ENCODE measurements at regions not wholly inside any gene's neighbourhood (a gene's known extent, or its start where the extent isn't known, plus 50 kb on each side); places are given as distances from the start of the nearest gene placed in this dataset.

GRCh38 chr1:57850176-57850940 lies 426.5 kb upstream of the DAB1 start:
- Histone ChIP-seq H3K27ac (ENCODE audit: control insufficient read depth, insufficient read depth) (no peak overlapping the region), H3K79me2 (ENCODE audit: control insufficient read depth, insufficient read depth, low read length) (no peaks in the 10 kb centered on the region), H3K4me3 (no peak overlapping the region), H3K9ac (ENCODE audit: control insufficient read depth, insufficient read depth, low read length) (no peak overlapping the region), H3K4me2 (ENCODE audit: control insufficient read depth, insufficient read depth) (no peak overlapping the region), H3K36me3 (ENCODE audit: control insufficient read depth in 2 of 2, insufficient read depth in 2 of 2, low read length in 1 of 2) (no peaks in the 10 kb centered on the region), H2AFZ (ENCODE audit: control insufficient read depth, low read depth, low read length) (no peak overlapping the region), H3K27me3 (replicated peaks in 1 of 2; ENCODE audit: control insufficient read depth in 2 of 2, insufficient read depth in 2 of 2, low read length in 1 of 2) (no peaks in the 10 kb centered on the region), H4K20me1 (ENCODE audit: control insufficient read depth, insufficient read depth) (no peaks in the 10 kb centered on the region), H3K9me3 (replicated peaks; ENCODE audit: control insufficient read depth, insufficient read depth, low read length) (no peaks in the 10 kb centered on the region), H3K4me1 (ENCODE audit: control insufficient read depth, insufficient read depth, low read length) (no peaks in the 10 kb centered on the region)
- DNase-seq (ENCODE audit: low read depth, low spot score): no peak
- POLR2A ChIA-PET: no interaction called here
- in situ Hi-C loops (cut with MboI): no loop called here
- CTCF ChIA-PET: no interaction called here
- FAIRE-seq: no peak
- RAD21 ChIA-PET (ENCODE audit: unreplicated experiment): no interaction called here
- SMC1A ChIA-PET (ENCODE audit: uncharacterized antibody, unreplicated experiment): no interaction called here
- ATAC-seq: no peak
- intact Hi-C loops (cut with micrococcal nuclease; ENCODE audit: unreplicated experiment): no loop called here
- TF ChIP-seq KAT2A (conservative IDR thresholded peaks at IDR 0.05; ENCODE audit: control insufficient read depth, low read depth, low read length) (no peak), IRF3 (IDR thresholded peaks at IDR 0.05) (no peak), PKNOX1 (IDR thresholded peaks at IDR 0.05) (no peak), REST (IDR thresholded peaks at IDR 0.05; ENCODE audit: low read depth, low read length) (no peak), CBX5 (IDR thresholded peaks at IDR 0.05; ENCODE audit: low read depth) (no peak)
- WGBS (ENCODE audit: insufficient coverage, insufficient replicate concordance, low lambda C conversion rate, missing lambda C conversion rate): 44% methylated on average over 6 of the region's 8 CpGs
- BruUV-seq (replicated peaks): no TSS peak

Measured in GM12878 (cell line).